GM23248 (cell line): ENCODE measurements at regions not wholly inside any gene's neighbourhood (a gene's known extent, or its start where the extent isn't known, plus 50 kb on each side); places are given as distances from the start of the nearest gene placed in this dataset.

Source experiments
- DNase-seq: peaks from one replicate; pipeline ENCODE4 v3.0.0-alpha.2; 2015
- H2AFZ ChIP-seq: fragments of 200-600 bp; sonication (generic); 2 replicates; pipeline ENCODE4 v1.6.1; 2016; ENCODE audit warnings: antibody characterized with exemption
- H3F3A ChIP-seq: fragments of 200-600 bp; sonication (generic); 2 replicates; pipeline ENCODE4 v1.6.1; 2016; ENCODE audit warnings: mild to moderate bottlenecking, antibody characterized with exemption, mixed run types; ENCODE audit not compliant: insufficient read depth
- H3K27ac ChIP-seq: fragments of 200-600 bp; sonication (generic); 2 replicates; pipeline ENCODE4 v1.5.1; 2016; ENCODE audit warnings: mild to moderate bottlenecking
- H3K27me3 ChIP-seq: fragments of 200-600 bp; sonication (generic); replicated peaks from 2 replicates; pipeline ENCODE4 v1.6.1; 2016; ENCODE audit warnings: mild to moderate bottlenecking; ENCODE audit not compliant: insufficient read depth
- H3K36me3 ChIP-seq: fragments of 200-600 bp; sonication (generic); 2 replicates; pipeline ENCODE4 v1.6.1; 2016; ENCODE audit warnings: low read depth, mild to moderate bottlenecking
- H3K4me1 ChIP-seq: fragments of 200-600 bp; sonication (generic); 2 replicates; pipeline ENCODE4 v1.6.1; 2016; ENCODE audit warnings: mild to moderate bottlenecking; ENCODE audit not compliant: insufficient read depth
- H3K4me2 ChIP-seq: fragments of 200-600 bp; sonication (generic); one replicate; pipeline ENCODE4 v1.6.1; 2016; ENCODE audit warnings: mild to moderate bottlenecking; ENCODE audit not compliant: unreplicated experiment
- H3K4me3 ChIP-seq: fragments of 200-600 bp; sonication (generic); 2 replicates; pipeline ENCODE4 v1.5.1; 2016; ENCODE audit warnings: mild to moderate bottlenecking
- H3K79me2 ChIP-seq: fragments of 200-600 bp; sonication (generic); 2 replicates; pipeline ENCODE4 v1.6.1; 2016; ENCODE audit warnings: mild to moderate bottlenecking; ENCODE audit not compliant: insufficient read depth
- H3K9ac ChIP-seq: fragments of 200-600 bp; sonication (generic); 2 replicates; pipeline ENCODE4 v1.6.1; 2016; ENCODE audit warnings: mild to moderate bottlenecking
- H3K9me2 ChIP-seq: fragments of 200-600 bp; sonication (generic); 2 replicates; pipeline ENCODE4 v1.6.1; 2016; ENCODE audit warnings: mixed run types, mild to moderate bottlenecking, moderate library complexity; ENCODE audit not compliant: insufficient read depth
- H3K9me3 ChIP-seq: fragments of 200-600 bp; sonication (generic); one replicate; pipeline ENCODE4 v1.6.1; 2017; ENCODE audit warnings: low read depth
- H4K20me1 ChIP-seq: fragments of 200-600 bp; sonication (generic); 2 replicates; pipeline ENCODE4 v1.6.0; 2016; ENCODE audit not compliant: insufficient read depth
- EZH2 ChIP-seq: fragments of 200-600 bp; sonication (generic); IDR thresholded peaks from 2 replicates; pipeline ENCODE4 v1.6.1; 2018; ENCODE audit warnings: antibody characterized with exemption, mild to moderate bottlenecking; ENCODE audit not compliant: insufficient read depth, poor library complexity, severe bottlenecking
- EZH2phosphoT487 ChIP-seq: fragments of 200-600 bp; sonication (generic); IDR thresholded peaks from 2 replicates; pipeline ENCODE4 v1.6.1; 2018; ENCODE audit warnings: antibody characterized with exemption, moderate library complexity, mild to moderate bottlenecking, low read depth; ENCODE audit not compliant: insufficient read depth
- WGBS, 2 experiments: methylation state at CpG; one replicate each; pipeline ENCODE4 v1.1.6; 2015 to 2017; ENCODE audit warnings: low lambda C conversion rate in 2 of 2, low coverage in 1 of 2; ENCODE audit errors: missing lambda C conversion rate in 2 of 2; 5-methylcytosine and 5-hydroxymethylcytosine counted together
- in situ Hi-C: fragments of 300-500 bp; cut with MboI; formaldehyde crosslinking; loops from 2 replicates; pipeline ENCODE4 v1.15.0; 2020

GRCh38 chr7:50164559-50165170, 71.6 kb upstream of the ZPBP start:
- no peaks in the 10 kb centered on the region for H3K9me2 ChIP-seq
- no peaks in the 10 kb centered on the region for H3K27me3 ChIP-seq
- no peaks in the 10 kb centered on the region for H3K36me3 ChIP-seq
- DNase-seq: no peak
- no peak overlapping the region for H3K27ac ChIP-seq
- TF ChIP-seq EZH2: no peak
- no peak for TF ChIP-seq EZH2phosphoT487
- H3K79me2 ChIP-seq: no peaks in the 10 kb centered on the region
- no peaks in the 10 kb centered on the region for H3K9me3 ChIP-seq
- no peak overlapping the region for H3K9ac ChIP-seq
- H3K4me2 ChIP-seq: no peak overlapping the region
- no peak overlapping the region for H2AFZ ChIP-seq
- H4K20me1 ChIP-seq: no peaks in the 10 kb centered on the region
- no peak overlapping the region for H3K4me3 ChIP-seq
- no peaks in the 10 kb centered on the region for H3F3A ChIP-seq
- in situ Hi-C loops: no loop called here
- H3K4me1 ChIP-seq: no peaks in the 10 kb centered on the region
- WGBS, 2 experiments: 28 to 38% methylated on average over 6 of the region's 6 CpGs

DNA sequence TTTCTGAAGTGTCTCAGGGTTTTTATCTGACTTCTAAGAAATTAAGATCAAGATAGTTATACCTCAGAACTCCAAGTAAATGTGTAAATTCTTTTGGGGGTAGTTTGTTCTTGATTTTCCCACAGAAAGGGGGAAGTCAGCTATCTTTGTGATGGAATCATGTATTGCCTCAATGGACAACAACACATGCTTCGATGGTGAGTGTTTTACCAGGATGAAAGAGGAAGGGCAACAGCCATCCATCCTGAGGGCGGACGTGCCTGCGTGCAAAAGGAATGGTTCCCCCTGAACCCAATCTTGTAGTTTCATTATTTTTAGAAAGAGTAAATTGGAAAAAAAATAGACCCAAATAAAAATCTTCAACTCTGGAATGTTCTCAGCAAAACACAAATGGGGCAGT, 67.2 kb upstream of the ZPBP start:
- no peak for TF ChIP-seq EZH2phosphoT487
- no peak for TF ChIP-seq EZH2
- Histone ChIP-seq H3K9ac (no peak overlapping the region), H3K4me3 (no peak overlapping the region), H3K4me1 (no peaks in the 10 kb centered on the region), H4K20me1 (no peaks in the 10 kb centered on the region), H3K36me3 (no peaks in the 10 kb centered on the region), H3K27me3 (no peaks in the 10 kb centered on the region), H3K9me2 (no peaks in the 10 kb centered on the region), H3K4me2 (no peak overlapping the region), H3K79me2 (no peaks in the 10 kb centered on the region), H3K27ac (no peak overlapping the region), H3F3A (no peaks in the 10 kb centered on the region), H2AFZ (no peak overlapping the region), H3K9me3 (no peaks in the 10 kb centered on the region)
- 42 to 54% methylated on average over 4 of the region's 4 CpGs for WGBS, 2 experiments
- DNase-seq: no peak
- in situ Hi-C loops: no loop called here

DNA sequence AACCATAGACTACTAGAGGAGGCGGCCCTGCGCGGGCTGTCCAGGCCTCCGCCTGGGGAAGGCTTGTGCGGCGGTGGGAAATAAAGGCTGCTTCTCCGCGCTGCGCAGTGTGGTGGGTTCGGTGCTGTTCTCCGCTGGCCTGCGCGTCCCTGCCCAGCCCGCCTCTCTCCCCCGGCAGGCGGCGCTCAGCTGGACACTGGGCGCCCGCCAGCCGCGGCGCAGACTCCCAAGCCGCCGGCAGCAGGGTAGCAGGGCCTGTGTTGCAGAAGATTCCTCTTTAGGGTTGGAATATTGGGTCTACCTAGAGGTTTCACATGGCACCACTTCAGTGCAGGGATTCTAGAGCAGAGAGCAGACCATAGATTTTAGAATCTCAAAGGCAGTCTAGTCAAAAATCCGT, 66.1 kb upstream of the ZPBP start:
- Histone ChIP-seq H4K20me1 (no peaks in the 10 kb centered on the region), H3K36me3 (no peaks in the 10 kb centered on the region), H3K9me3 (no peaks in the 10 kb centered on the region), H3K27me3 (no peaks in the 10 kb centered on the region), H3K27ac (no peak overlapping the region), H3K4me1 (no peaks in the 10 kb centered on the region), H3K9me2 (no peaks in the 10 kb centered on the region), H3K79me2 (no peaks in the 10 kb centered on the region), H3K4me3 (no peak overlapping the region), H3K9ac (no peak overlapping the region), H3F3A (no peaks in the 10 kb centered on the region), H3K4me2 (no peak overlapping the region), H2AFZ (no peak overlapping the region)
- 78 to 80% methylated on average over 25 of the region's 25 CpGs for WGBS, 2 experiments
- TF ChIP-seq EZH2: no peak
- in situ Hi-C loops: no loop called here
- no peak for DNase-seq

DNA sequence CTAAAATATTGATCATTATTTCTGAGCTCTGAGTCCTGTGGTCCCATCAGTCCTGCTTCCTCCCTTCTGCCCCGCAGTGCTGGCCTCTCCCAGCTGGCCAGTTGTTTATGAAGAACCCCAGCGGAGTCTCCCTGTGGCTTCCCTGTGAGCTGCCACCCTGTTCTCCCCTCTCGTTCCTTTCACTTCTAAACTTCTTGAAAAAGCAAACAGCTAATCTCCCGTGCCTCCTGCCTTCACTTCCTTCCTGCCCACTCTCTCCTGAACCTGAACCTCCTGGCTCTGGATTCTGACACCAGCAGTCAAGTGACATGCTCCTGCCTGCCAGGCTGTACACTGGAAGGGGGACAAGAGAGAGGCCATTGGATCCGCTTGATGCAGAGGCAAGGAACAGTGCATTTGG, 63.7 kb upstream of the ZPBP start:
- Histone ChIP-seq H3K9me2 (no peaks in the 10 kb centered on the region), H3K27me3 (no peaks in the 10 kb centered on the region), H3K36me3 (no peaks in the 10 kb centered on the region), H3K9me3 (no peaks in the 10 kb centered on the region), H3K79me2 (no peaks in the 10 kb centered on the region), H3K4me3 (no peak overlapping the region), H3K9ac (no peak overlapping the region), H4K20me1 (no peaks in the 10 kb centered on the region), H3K27ac (no peak overlapping the region), H3F3A (no peaks in the 10 kb centered on the region), H3K4me2 (no peak overlapping the region), H3K4me1 (no peaks in the 10 kb centered on the region), H2AFZ (no peak overlapping the region)
- WGBS, 2 experiments: 25 to 33% methylated on average over 5 of the region's 5 CpGs
- in situ Hi-C loops: no loop called here
- TF ChIP-seq EZH2phosphoT487: no peak
- TF ChIP-seq EZH2: no peak
- DNase-seq: no peak

GRCh38 chr7:50156163-50156562, 63.1 kb upstream of the ZPBP start:
- Histone ChIP-seq H3K9me3 (no peaks in the 10 kb centered on the region), H3K4me1 (no peaks in the 10 kb centered on the region), H3K79me2 (no peaks in the 10 kb centered on the region), H3K4me3 (no peak overlapping the region), H3K4me2 (no peak overlapping the region), H2AFZ (no peak overlapping the region), H3K27ac (no peak overlapping the region), H3K9me2 (no peaks in the 10 kb centered on the region), H4K20me1 (no peaks in the 10 kb centered on the region), H3F3A (no peaks in the 10 kb centered on the region), H3K9ac (no peak overlapping the region), H3K36me3 (no peaks in the 10 kb centered on the region), H3K27me3 (no peaks in the 10 kb centered on the region; the same call in 1 of the 2 replicates)
- DNase-seq: no peak
- in situ Hi-C loops: no loop called here
- TF ChIP-seq EZH2 (no peak), EZH2phosphoT487 (no peak)
- 32 to 42% methylated on average over 4 of the region's 4 CpGs for WGBS, 2 experiments
